SU-DHL-6 (cell line): ENCODE measurements at regions not wholly inside any gene's neighbourhood (a gene's known extent, or its start where the extent isn't known, plus 50 kb on each side); places are given as distances from the start of the nearest gene placed in this dataset.

ENCODE experiments used
- H2AFZ ChIP-seq: fragments of 200-600 bp; sonication (generic); 2 replicates; pipeline ENCODE4 v1.6.1; 2014; ENCODE audit warnings: low read depth, mild to moderate bottlenecking, moderate library complexity, mixed read lengths, antibody characterized with exemption, low read length; ENCODE audit not compliant: severe bottlenecking
- H3F3A ChIP-seq: fragments of 200-600 bp; shearing (Covaris generic); 2 replicates; pipeline ENCODE4 v1.6.0; 2016; ENCODE audit warnings: antibody characterized with exemption, mild to moderate bottlenecking; ENCODE audit not compliant: insufficient read depth
- H3K27ac ChIP-seq: fragments of 200-600 bp; sonication (generic); 2 replicates; pipeline ENCODE4 v1.5.1; 2016; ENCODE audit warnings: low read depth, mild to moderate bottlenecking, low read length, moderate library complexity, mixed read lengths
- H3K27me3 ChIP-seq: fragments of 200-600 bp; sonication (generic), shearing (Covaris generic); 2 replicates; pipeline ENCODE4 v1.6.0; 2014; ENCODE audit warnings: mild to moderate bottlenecking, low read length
- H3K36me3 ChIP-seq: fragments of 200-600 bp; sonication (generic); 2 replicates; pipeline ENCODE4 v1.6.1; 2014; ENCODE audit warnings: mild to moderate bottlenecking, low read length, mixed read lengths
- H3K4me2 ChIP-seq: fragments of 300-600, 200-600 bp; shearing (Covaris generic), sonication (generic); 2 replicates; pipeline ENCODE4 v1.6.0; 2014; ENCODE audit warnings: low read length, low read depth, mild to moderate bottlenecking; ENCODE audit not compliant: poor library complexity, severe bottlenecking
- H3K4me3 ChIP-seq: fragments of 200-600 bp; sonication (generic); 2 replicates; pipeline ENCODE4 v1.5.1; 2014; ENCODE audit warnings: antibody characterized with exemption, low read length, mild to moderate bottlenecking, mixed read lengths; ENCODE audit not compliant: insufficient read depth, poor library complexity, severe bottlenecking
- H3K79me2 ChIP-seq: fragments of 200-600 bp; sonication (generic); 2 replicates; pipeline ENCODE4 v1.6.1; 2014; ENCODE audit warnings: mild to moderate bottlenecking, low read length, moderate library complexity; ENCODE audit not compliant: insufficient read depth
- H3K9ac ChIP-seq: fragments of 200-600 bp; sonication (generic); 2 replicates; pipeline ENCODE4 v1.7.0; 2014; ENCODE audit warnings: mild to moderate bottlenecking, low read length
- H3K9me2 ChIP-seq: fragments of 200-600 bp; sonication (generic); replicated peaks from 2 replicates; pipeline ENCODE4 v1.6.1; 2014; ENCODE audit warnings: low read length; ENCODE audit not compliant: insufficient read depth
- H3K9me3 ChIP-seq: fragments of 200-600 bp; sonication (generic); 2 replicates; pipeline ENCODE4 v1.6.1; 2014; ENCODE audit warnings: low read length, mixed read lengths; ENCODE audit not compliant: insufficient read depth
- H4K20me1 ChIP-seq: fragments of 200-600 bp; sonication (generic); 2 replicates; pipeline ENCODE4 v1.6.1; 2014; ENCODE audit warnings: low read depth, mild to moderate bottlenecking, antibody characterized with exemption, low read length, moderate library complexity, mixed read lengths
- EZH2phosphoT487 ChIP-seq: fragments of 200-600 bp; sonication (generic), shearing (Covaris generic); conservative IDR thresholded peaks from 2 replicates; pipeline ENCODE4 v1.6.1; 2018; ENCODE audit warnings: mild to moderate bottlenecking, antibody characterized with exemption, low read length, moderate library complexity, mixed read lengths
- TF ChIP-seq, protein P1 (sequence below): fragments of 200-600 bp; sonication (generic); IDR thresholded peaks from one replicate; pipeline ENCODE4 v1.5.1; 2017; ENCODE audit warnings: antibody characterized with exemption, mild to moderate bottlenecking, low read length, moderate library complexity; ENCODE audit not compliant: insufficient read depth, poor library complexity, severe bottlenecking

DNA sequence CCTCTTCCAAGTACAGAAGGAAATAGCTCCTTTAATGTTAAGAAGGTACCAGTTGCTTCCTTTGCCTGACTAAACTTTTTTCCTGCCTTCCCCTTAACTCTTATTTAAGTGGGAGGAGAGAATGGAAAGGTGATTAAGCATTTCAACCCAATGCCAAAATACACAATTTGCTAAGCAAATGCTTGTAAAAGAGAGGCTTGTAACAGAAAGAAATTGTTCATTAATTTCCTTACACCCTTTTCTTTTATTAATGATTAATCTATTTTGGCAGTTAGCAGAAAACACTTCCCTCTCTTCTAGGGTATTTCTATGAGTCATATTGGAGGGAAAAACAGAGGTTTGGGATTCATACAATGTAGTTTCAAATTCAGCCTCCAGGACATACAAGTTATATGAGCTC is 427.6 kb upstream of the FAT3 start:
- Histone ChIP-seq H3K4me3 (no peak overlapping the region), H3K27me3 (no peaks in the 10 kb centered on the region), H2AFZ (no peak overlapping the region), H3K36me3 (no peaks in the 10 kb centered on the region), H3K27ac (no peak overlapping the region), H3K79me2 (no peaks in the 10 kb centered on the region), H3K9me3 (no peaks in the 10 kb centered on the region), H3K9ac (no peak overlapping the region), H4K20me1 (no peaks in the 10 kb centered on the region), H3K9me2 (no peaks in the 10 kb centered on the region; the same call in 1 of the 2 replicates), H3F3A (no peaks in the 10 kb centered on the region), H3K4me2 (no peak overlapping the region)
- no peak for TF ChIP-seq EZH2phosphoT487
- TF ChIP-seq, protein P1, sequence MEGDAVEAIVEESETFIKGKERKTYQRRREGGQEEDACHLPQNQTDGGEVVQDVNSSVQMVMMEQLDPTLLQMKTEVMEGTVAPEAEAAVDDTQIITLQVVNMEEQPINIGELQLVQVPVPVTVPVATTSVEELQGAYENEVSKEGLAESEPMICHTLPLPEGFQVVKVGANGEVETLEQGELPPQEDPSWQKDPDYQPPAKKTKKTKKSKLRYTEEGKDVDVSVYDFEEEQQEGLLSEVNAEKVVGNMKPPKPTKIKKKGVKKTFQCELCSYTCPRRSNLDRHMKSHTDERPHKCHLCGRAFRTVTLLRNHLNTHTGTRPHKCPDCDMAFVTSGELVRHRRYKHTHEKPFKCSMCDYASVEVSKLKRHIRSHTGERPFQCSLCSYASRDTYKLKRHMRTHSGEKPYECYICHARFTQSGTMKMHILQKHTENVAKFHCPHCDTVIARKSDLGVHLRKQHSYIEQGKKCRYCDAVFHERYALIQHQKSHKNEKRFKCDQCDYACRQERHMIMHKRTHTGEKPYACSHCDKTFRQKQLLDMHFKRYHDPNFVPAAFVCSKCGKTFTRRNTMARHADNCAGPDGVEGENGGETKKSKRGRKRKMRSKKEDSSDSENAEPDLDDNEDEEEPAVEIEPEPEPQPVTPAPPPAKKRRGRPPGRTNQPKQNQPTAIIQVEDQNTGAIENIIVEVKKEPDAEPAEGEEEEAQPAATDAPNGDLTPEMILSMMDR: no peak

DNA sequence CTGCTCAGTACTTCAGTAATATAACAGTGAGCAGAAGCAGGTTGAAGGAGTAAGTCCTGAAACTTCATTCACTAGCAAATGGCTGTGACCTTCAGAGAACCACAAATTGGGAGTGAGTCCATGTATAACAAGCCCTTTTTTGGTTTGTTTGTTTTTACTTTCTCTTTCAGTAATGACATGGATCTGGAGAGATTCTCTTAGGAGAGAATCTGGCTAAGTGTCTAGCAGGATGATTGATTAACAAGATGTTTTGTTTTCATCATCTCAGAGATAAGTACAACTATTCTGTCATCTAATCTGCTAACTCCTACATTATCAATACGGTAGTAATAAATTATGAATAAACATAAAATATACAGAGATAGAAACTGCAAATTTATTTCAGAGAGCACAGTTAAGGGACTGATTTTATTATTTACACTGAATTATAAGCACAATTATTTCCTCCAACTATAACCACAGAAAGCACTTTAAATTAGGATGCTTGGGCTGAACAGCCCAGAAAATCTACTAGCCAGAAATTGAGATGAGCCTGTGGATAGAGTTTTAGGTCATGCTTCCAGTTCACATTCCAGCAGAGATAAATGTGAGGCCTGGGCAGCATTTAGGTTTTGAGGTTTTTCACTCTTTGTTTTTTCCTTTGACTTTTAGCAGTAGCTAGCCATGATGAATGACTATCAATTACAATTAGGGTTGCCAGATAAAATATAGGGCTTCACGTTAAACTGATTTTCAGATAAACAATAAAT is 429.3 kb upstream of the FAT3 start:
- H3K4me3 ChIP-seq: no peak overlapping the region
- no peaks in the 10 kb centered on the region for H3F3A ChIP-seq
- H2AFZ ChIP-seq: no peak overlapping the region
- H3K9me3 ChIP-seq: no peaks in the 10 kb centered on the region
- H3K9ac ChIP-seq: no peak overlapping the region
- H3K4me2 ChIP-seq: no peak overlapping the region
- no peaks in the 10 kb centered on the region for H3K27me3 ChIP-seq
- H3K79me2 ChIP-seq: no peaks in the 10 kb centered on the region
- H4K20me1 ChIP-seq: no peaks in the 10 kb centered on the region
- H3K9me2 ChIP-seq: no peaks in the 10 kb centered on the region; the same call in 1 of the 2 replicates
- no peak overlapping the region for H3K27ac ChIP-seq
- H3K36me3 ChIP-seq: no peaks in the 10 kb centered on the region
- TF ChIP-seq, protein P1: no peak
- TF ChIP-seq EZH2phosphoT487: no peak

DNA sequence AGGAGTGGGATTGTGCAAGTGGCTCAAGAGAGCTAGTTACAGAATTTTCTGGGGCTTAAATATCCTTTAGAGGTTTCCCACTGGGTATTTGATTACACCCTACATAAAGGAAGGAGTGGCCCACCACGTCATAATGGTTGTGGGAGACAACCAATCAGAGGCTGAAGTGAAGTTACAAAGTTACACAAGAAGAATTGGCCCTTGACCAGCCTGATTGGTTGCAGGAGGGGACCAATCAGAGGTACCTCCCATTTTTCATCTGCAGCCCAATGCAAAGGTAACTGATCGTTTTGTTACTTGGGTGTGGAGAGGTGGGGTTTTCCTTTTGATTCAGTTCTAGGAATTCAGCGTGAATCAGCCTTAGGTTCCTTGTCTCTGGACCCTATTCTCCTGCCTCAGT is 430.5 kb upstream of the FAT3 start:
- Histone ChIP-seq H3K79me2 (no peaks in the 10 kb centered on the region), H3F3A (no peaks in the 10 kb centered on the region), H3K4me2 (no peak overlapping the region), H3K9me3 (no peaks in the 10 kb centered on the region), H4K20me1 (no peaks in the 10 kb centered on the region), H3K4me3 (no peak overlapping the region), H3K27ac (no peak overlapping the region), H3K9me2 (no peaks in the 10 kb centered on the region; the same call in 1 of the 2 replicates), H3K27me3 (no peaks in the 10 kb centered on the region), H3K36me3 (no peaks in the 10 kb centered on the region), H3K9ac (no peak overlapping the region), H2AFZ (no peak overlapping the region)
- TF ChIP-seq, protein P1: no peak
- TF ChIP-seq EZH2phosphoT487: no peak
